ENCODE measurements at regions not wholly inside any gene's neighbourhood (a gene's known extent, or its start where the extent isn't known, plus 50 kb on each side); places are given as distances from the start of the nearest gene placed in this dataset.

DNA sequence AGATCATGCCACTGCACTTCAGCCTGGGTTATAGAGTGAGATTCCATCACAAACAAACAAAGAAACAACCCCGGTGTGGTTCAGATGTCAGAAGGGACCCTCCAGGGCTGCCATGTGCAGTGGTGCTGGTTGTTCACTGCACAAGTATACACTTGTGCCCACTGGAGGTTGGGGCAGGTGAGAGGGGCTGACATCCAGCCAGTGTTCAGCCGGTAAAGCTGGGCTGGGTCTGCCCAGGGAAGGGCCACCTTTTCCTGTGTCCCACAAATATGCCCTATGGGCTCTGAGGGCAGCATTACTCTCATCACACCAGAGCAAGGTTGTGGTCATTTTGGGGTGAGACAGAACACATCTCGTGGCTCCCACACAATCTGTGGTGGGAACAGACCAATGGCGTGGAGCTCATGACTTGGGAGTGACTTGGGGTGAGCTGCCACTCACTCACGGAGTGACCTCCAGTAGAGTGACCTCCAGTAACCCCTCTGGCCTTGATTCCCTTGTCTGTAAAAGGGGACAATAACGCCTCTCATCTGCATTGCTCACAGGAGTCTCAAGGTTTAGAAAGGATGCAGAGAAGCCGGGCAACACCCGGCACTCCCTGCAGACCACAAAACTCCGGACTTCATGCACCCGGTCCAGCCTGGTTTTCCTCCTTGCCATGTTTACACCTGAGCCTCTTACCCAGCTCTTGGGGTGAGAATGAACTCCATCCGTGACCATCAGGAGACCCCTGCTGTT is 69.0 kb upstream of the VRK1 start:
- DNase-seq (ENCODE audit: low spot score), result no peak

DNA sequence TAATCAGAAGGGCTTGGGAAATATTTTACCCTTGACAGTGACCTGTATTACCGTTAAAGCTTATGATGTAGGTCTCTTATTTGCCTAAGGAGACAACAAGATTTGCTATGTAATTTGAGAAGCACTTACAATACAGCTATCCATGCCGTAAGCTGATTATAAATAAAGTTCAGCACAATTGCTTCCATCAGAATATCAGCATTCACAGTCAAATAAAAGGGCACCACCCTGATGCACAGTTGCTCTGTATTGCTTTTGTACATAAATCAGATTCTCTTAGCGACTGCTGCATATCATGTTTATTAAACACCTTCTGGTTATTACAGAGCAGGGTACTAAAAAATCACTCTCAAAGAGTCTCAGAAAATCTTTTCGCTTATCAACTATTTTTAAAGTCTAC is 67.3 kb upstream of the VRK1 start:
- no peak for DNase-seq (ENCODE audit: low spot score)

DNA sequence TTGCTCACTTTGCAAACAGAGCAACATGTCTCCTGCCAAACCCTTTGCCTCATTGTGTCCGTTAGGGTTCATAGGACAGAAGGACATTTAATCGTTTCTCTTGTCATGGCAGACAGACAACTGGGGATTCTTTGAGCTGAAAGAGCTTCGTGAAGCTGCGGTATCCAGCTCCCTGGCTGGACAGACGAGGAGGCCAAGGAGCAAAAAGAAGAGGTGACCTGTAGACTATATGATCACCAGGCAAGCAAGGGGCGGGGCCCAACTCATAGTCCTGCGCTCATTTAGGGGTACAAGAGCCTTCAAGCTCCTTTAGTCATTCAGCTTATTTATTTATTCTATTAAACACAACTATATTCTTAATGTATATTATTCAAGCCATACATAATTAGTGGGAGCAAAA is 66.8 kb upstream of the VRK1 start:
- DNase-seq (ENCODE audit: low spot score), result no peak

DNA sequence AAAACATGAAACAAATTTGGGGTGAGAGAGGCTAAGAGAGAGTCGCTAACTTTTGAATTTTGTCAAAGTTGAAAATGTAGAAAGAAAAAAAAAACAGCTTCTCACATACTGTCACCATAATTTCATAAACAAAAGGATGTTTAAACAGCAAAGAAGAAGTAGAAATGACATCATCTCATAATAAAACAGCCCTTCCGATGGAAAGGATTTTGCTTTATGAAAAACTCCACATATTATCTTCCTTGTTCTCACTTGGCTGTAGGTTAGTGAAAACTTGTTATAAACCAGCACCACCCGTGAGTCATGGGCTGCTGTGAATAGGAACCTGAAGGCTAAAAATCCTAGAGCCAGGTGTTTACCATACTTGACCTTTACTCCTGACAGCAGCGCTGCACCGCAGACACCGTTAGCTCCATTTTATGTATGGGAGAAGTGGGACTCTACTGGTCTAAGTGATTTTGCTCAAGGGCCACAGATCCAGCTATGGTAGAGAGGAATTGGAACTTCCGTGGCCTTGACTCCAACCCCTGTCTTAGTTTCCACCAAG is 63.0 kb upstream of the VRK1 start:
- DNase-seq (ENCODE audit: low spot score), result no peak

DNA sequence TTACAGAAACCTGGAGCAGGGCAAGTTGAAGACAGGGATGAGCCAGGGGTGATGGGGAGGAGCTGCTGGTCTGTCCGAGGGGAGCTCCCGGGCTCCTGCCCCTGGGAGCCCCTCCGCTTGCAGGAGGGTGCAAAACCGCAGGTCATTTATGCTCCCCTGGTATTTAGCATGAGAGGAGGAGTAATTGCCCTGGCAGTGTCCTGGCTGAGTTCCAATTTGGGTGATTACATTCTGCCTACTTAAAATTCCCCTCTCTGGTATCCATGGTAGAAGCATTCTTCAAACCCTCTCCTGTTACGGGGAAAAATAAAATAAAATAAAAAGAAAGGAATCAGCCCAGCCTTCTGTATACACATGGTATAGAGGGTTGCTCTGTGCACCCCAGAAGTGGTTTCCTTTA is 61.7 kb upstream of the VRK1 start:
- peak; percentile 57 for DNase-seq (ENCODE audit: low spot score)

DNA sequence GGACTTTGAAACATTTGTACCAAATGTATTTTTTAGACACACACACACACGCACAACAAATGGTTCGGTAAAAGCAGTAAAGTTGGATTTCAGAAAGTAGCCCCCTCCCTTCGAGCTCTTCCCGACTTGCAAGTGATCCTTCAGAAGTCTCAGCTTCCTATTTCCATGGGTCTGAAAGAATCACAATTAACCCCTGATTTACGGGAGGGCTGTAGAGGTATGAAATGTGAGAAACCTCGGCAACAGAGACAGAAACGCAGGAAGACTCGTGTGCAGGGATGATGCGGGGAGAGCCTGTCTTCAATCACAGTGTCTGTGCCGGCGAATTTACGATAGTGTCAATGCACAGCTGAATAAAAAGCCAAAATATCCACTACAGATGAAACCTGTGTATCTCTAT is 60.7 kb upstream of the VRK1 start:
- DNase-seq (ENCODE audit: low spot score), result no peak

DNA sequence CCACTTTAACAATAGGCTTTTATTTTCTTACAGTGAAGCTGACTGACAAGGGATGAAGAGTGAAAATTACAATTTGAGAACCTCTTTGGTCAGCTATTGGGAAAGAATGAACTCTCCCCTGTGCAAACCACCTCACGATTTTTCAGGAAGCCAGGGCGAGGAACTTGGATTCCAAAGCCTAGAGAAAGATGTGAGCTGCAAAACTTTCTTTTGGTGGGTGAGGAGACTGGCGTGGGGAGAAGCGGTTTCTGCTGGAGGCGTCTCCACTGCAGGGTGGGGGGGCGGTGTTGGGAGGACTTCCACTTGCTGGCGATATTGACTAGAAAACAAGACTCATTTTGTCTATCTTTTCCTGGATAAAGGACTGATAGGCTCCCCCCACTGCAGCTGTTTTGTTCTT is 59.3 kb upstream of the VRK1 start:
- DNase-seq (ENCODE audit: low spot score), result no peak

DNA sequence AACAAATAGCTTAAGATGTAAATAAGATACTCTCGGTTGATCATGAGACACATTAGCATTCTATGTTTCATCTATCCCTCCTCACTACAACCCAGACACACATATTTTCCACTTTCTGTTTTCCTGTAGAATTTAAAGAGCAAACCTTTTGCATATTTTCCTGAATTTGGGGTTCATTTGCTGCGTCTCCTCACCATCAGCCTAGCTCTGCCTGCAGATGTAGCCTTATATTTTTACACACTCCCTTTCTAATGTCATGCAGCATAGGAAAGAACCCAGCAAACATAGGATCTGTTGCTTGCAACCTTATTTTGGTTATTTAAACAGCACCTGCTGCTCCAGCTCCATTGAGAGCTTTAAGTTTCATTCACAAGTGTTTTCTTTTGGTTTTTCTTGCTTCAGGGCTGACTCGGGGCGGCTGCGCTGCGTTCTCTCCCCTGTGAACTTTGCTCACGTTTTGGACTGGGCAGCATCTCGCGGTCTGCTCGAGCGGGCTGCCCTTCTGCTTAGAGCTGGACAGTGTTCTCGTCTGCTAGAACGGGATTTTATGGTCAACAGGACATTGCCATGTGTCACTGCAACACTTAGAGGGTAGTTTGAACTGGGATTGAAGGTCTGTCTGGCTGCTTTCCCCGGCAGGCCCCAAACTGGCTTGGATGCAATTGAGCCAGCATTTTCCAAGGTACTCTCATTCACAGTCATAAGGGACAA is 57.8 kb upstream of the VRK1 start:
- no peak for DNase-seq (ENCODE audit: low spot score)

DNA sequence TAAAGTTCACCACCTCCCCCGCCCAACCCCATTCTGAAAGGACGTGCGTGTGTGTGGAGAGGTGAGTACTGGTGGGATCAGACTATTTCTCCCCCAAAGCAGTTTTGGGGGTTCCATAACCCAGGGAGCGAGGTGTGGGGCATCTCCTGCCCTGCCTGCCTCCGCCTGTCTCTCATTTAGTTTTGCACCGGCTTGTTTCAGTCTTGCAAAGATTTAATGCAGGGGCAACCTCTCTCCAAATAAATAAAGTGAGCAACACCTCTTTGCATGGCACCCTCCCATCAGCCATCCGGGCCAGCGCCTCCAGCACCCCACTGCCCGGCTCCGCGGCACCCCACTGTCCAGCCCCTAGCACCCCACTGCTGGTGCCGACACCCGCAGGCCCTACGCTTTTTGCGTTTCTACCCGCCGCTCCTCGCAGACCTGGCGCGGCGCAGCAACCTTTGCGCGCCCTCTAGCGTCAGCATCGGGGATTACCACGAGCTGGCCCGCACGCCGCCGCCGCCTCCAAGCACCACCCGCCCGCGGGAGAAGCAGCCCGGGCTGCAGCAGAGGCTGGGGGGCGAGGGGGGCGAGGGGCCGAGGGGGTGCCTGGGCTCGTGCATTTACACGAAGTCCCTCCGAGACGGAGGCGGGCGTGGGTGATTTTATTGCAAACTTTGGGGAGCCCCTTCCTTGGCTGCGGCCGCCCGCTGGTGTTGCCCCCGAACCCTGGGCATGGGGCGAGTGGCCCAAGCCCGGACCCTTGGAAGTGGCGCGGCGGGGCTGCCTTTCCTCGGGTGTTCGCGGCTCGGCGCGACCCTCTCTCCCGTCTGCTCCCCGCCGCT is 55.8 kb upstream of the VRK1 start:
- DNase-seq (ENCODE audit: low spot score), result peak; percentile 92

DNA sequence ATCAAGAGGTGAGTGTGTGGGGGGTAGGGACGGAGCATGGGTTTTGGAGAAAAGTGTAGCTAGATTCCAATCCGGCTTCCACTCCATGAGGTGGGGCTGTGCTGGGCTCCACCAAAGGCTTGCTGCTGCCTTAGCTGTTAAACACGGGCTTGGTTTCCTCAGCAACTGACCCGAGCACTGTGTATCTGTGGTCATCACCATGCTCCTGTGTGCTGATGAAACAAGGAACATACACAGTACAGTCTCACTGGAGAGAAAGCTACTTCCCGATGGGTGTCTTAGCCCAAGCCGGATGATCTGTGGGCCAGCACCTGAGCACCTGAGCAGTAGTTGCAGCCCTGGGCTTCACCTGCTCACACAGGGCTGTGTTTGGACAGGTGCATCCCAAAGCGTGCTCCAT is 52.9 kb upstream of the VRK1 start:
- DNase-seq (ENCODE audit: low spot score), result no peak

DNA sequence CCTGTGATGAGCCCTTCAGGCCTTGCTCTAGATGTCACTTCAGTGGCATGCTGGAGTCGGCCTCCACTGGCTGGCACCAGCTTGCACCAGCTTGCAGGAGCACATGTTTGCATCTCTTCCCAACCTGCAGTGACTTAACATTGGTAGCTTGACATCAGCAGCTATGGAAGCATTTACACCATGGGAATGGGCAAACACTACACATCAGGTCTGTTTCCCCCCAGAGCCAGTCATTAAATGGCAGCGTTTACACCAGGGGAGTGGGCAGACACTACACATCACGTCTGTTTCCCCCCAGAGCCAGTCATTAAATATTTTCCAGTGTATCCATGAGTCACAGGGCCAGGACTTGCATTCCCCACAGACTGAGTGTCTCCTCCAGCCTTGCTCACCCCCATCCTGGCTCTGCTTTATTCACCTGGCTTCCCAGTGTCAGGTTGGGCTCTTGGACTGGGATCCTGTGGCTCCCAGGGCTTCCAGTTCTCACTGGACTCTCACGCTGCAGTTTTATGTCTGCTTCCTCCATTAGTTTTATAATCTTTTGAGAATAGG is 51.6 kb upstream of the VRK1 start:
- no peak for DNase-seq (ENCODE audit: low spot score)

DNA sequence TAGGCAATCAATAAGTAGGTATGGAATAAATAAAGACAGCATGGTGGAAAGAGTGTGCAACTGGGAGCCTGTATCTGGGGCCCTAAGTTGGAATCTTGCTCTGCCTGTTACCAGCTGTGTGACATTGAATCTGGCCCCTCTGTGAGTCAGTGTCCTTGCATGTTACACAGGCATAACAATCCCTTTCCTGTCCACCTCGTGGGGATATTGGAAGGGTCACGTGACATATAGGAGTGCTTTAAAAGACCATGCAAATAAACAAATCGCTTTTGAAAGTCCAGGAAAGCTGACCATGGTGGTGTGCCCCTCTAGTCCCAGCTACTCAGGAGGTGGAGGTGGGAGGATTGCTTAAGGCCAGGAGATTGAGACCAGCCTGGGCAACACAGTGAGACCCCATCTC is 51.1 kb upstream of the VRK1 start:
- DNase-seq (ENCODE audit: low spot score), result no peak

DNA sequence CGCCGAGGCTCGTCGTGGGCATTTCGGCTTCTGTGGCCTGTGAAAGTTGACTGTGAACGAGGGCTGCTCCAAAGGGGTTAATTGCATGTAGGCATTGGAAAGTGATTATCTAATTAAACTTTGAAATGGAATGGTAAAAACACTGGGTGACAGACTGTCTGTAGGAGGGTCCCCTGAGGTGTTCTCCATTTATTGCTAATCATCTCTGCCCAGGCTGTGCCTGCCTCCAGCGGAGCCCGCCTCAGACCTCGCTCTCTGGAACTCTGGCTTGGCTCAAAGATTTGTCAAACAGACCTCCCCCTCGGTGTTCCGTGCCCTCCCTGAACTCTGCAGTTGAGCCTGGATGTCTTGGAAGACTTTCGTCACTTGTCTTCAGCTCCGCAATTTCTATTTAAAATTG is 50.2 kb upstream of the VRK1 start:
- peak; percentile 63 for DNase-seq (ENCODE audit: low spot score)
